ENCODE measurements at regions not wholly inside any gene's neighbourhood (a gene's known extent, or its start where the extent isn't known, plus 50 kb on each side); places are given as distances from the start of the nearest gene placed in this dataset.

DNA sequence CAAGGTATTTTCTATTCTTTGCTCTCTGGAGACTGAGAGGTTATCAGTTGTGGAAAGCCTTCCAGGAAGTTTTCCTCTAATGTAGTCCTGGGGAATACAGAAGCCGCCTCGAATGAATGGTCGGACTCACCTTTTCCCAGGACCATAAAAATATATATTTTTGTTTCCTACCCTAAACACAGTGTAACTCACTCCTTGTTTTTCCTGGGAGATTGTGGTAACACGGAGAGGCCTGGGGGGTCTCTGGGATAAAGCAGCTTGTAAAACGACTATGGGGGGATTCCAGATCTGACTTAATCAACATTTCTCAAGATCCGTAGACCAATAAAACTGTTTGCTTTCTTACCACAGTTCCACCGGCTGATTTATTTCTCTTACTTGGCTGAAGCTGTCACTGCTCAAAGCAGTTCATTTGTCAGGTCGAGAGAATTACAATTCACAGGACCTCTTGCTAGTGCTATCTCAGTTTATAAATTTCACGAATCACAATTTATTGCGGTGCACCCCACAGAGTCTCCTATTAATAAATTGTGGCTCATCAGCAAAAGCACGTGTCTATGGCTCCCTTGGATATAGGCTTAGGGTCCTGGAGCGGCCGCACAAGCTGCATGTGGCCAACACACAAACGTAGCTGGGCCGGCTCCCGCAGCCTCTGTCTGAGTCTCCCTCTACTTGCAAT lies 176.3 kb upstream of the BMPER start:
- TF ChIP-seq, protein P1, sequence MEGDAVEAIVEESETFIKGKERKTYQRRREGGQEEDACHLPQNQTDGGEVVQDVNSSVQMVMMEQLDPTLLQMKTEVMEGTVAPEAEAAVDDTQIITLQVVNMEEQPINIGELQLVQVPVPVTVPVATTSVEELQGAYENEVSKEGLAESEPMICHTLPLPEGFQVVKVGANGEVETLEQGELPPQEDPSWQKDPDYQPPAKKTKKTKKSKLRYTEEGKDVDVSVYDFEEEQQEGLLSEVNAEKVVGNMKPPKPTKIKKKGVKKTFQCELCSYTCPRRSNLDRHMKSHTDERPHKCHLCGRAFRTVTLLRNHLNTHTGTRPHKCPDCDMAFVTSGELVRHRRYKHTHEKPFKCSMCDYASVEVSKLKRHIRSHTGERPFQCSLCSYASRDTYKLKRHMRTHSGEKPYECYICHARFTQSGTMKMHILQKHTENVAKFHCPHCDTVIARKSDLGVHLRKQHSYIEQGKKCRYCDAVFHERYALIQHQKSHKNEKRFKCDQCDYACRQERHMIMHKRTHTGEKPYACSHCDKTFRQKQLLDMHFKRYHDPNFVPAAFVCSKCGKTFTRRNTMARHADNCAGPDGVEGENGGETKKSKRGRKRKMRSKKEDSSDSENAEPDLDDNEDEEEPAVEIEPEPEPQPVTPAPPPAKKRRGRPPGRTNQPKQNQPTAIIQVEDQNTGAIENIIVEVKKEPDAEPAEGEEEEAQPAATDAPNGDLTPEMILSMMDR (IDR thresholded peaks at IDR 0.05) = no peak
- TF ChIP-seq POLR2A (IDR thresholded peaks at IDR 0.05) = no peak
- no peak for TF ChIP-seq POLR2AphosphoS5 (IDR thresholded peaks at IDR 0.05; ENCODE audit: insufficient read depth in 1 of 2, low read depth in 1 of 2)
